HG03520 (cell line): ENCODE measurements at regions not wholly inside any gene's neighbourhood (a gene's known extent, or its start where the extent isn't known, plus 50 kb on each side); places are given as distances from the start of the nearest gene placed in this dataset.
"Not testable (repeated sequence)": the region's sequence is repeated elsewhere in the genome, so short reads cannot be mapped to it uniquely, and the experiment has no call there.

ENCODE experiments used
- ATAC-seq: cut with Tn5 transposase; IDR thresholded peaks from one replicate; pipeline ENCODE4 v1.9.1; 2021; ENCODE audit warnings: mild to moderate bottlenecking, moderate library complexity; ENCODE audit not compliant: unreplicated experiment

DNA sequence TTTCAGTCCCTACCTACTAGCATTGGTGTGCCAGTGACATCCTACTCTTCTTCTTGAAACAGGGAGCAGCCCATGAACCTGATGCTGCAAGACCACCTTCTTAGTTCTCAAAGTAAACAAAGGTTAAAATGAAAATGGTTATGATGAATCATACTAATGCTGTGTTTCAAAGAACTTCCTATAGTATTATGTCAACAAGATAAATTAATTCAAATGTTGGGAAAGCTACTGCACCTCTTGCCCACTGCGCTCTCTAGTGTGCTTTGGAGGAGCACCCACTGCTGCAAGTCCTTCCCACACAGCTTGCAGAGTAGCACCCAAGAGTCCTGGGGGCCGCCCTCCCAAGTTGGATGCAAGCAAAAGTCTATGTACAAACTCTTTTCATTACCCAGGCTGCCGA lies 81.1 kb downstream of the CD200R1L start:
- ATAC-seq, result no peak

DNA sequence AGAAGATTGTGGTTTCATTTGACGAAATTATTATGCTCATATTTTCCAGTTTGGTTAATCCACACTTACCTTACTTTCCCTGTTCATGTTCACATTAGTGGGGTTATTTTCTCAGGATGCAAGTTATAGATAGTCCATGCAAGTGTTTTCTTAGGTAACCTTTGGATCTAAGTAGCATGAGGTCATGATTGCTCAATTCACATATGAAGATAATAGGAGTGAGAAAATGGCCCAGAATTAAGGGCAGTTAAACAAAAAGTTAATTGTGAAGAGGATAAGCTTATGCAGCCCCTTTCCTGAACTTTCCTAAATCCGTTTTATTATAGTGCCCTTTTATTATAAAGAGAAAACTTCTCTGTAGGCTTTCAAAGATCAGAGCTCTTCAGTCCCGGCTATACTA lies 83.4 kb downstream of the CD200R1L start:
- ATAC-seq, result no peak

DNA sequence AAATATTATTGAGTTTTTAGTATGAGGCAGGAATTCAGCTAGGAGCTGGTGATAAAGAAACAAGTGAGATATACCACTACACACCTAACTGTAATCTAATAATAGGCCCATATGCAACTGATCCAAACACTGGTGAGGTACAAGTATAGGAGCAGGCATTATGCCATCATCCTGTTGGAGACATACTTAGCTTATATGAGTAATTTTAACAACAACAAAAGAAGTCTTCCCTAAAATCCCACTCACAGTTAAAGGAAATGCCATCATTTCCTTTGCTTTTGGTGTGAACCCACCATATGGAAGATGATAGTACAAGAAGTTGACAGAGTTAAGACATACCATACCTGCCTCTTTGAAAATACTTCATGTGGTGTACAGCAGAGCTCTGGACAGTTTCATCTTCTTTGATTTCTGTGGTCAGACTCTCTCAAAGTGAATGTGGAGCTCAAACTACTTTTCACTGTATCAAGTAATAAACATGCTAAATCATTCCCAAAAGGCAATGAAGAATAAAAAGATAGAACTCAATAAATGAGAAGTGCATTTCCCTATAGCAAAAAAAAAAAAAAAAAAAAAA lies 85.5 kb downstream of the CD200R1L start:
- no peak for ATAC-seq

DNA sequence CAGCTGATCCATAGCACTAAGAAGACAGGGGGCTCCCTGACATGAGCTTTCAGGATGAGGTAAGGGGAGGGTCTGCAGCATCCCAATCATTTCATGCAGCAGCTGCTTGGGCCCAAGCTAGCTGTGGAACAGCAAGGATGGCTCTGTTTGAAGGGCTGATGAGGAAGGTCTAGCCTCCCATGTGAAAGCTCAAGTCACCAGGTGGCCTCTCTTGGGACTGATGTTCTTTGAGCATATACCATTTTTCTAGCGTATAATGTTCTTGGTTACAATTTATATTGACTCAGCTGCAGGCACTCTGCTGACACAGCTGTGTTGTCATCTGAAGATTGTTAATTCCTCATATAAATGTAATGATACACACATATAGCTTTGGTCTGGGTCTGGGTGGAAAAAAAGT lies 87.0 kb downstream of the CD200R1L start:
- no peak for ATAC-seq

DNA sequence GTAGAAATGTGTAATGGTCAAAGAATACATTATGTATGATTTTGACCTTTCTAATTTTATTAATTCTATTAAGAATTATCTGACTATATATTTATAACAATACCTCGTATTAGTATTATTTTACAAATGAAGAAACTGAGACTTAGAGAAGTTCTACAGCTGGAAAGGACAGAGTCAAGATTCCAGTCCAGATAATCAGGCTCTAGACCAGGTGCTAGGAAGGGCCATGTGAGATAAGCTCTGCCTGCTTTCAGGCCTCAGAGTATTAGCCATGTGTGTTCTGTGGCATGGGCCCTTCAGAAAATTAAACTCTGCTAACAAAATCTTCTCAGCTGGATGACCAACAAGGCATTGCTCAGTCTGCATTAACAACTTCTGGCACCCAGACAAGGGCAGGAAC lies 87.5 kb downstream of the CD200R1L start:
- ATAC-seq, result no peak

DNA sequence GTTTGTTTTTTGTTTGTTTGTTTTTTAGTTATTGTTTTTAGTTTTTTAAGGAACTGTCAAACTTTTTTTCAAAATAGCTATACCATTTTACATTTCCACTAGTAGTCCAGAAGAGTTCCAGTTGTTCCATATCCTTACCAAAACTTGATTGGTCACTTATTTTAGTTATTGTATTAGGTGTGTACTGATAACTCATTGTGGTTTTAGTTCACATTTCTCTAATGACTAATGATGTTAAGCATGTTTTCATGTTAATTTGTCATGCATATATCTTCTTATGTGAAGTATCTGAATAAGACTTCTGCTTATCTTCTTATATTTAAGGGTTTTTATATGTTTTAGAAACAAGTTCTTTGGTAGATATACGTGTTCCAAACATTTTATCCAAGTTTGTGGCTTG lies 89.5 kb downstream of the CD200R1L start:
- ATAC-seq, result no peak

DNA sequence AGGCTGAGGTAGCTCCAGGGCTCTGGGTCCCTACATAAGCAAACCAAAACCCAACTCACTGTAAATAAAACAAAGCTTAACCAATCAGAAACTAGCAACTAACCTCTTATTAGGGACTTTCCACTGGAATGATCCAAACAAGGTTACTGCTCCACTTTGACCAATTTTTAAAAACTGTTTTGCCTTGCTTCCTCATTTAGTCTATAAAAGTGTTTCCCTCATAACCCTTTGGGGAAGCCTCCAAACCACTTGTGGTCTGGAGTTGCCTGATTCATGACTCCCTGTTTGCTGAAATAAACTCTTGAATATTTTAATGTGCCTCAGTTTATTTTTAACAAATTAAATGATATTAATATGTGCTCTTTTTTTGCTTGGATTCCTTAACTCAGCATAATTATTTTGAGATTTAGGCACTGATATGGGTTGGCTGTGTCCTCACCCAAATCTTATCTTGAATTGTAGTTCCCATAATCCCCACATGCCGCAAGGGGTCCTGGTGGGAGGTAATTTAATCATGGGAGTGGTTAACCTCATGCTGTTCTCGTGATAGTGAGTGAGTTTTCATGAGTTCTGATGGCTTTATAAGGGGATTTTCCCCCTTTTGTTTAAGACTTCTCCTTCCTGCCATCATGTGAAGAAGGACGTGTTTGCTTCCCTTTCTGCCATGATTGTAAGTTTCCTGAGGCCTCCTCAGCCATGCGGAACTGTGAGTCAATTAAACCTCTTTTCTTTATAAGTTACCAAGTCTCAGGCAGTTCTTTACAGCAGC lies 90.6 kb downstream of the CD200R1L start:
- ATAC-seq, result no peak

DNA sequence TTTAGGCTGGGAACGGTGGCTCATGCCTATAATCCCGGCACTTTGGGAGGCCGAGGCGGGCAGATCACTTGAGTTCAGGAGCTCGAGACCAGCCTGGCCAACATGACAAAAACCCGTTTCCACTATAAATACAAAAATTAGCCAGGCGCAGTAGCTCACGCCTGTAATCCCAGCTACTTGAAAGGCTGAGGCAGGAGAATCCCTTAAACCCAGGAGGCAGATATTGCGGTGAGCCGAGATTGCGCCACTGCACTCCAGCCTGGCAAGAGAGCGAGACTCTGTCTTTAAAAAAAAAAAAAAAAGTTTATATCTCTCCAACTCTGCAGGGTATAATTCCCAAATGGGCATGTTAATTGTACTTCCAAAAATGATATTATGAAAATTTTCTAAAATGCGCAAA lies 91.6 kb downstream of the CD200R1L start:
- ATAC-seq, result not testable (repeated sequence)

DNA sequence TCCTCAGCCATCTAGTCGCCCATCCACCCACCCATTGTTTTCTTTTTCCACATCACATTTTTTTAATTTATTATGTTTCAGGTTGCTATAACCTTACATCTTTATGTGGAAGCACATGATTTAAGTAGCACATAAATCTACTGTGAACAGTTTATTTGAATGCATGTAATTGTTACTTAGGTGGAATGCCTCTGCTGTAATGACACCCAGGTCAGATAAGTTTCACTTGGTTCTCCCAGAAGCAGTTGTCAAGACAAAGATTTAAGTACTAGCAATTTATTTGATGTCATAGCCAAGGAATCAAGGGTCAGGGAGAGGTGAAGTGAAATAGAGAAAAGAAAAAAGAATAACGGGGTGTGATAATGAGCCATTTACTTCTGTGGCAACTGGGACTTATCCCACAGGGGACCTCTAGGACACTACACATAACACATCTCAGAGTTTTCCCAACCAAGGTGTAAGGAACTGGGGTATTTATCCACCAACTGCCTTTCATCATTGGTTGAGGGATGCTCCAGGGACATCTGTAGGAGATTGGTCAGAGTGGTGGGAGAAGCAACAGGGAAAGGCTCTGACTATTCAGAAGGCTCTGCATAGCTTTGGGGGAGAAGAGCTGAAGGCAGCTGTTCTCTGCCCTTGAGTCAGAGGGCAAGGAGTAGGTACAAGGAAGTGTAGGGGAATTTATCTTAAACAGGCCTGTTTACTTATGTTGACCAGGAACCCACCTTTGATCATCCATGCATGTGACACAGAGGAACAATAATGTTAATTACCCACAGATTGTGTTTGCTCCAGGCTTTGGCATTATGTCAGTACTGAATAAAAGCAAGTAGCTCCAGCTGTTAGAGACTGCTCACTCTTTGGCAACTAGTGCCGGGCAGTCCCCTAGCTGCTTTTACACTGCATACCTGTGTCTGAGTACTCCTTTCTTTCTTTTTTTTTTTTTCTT lies 94.8 kb downstream of the CD200R1L start:
- ATAC-seq, result no peak

DNA sequence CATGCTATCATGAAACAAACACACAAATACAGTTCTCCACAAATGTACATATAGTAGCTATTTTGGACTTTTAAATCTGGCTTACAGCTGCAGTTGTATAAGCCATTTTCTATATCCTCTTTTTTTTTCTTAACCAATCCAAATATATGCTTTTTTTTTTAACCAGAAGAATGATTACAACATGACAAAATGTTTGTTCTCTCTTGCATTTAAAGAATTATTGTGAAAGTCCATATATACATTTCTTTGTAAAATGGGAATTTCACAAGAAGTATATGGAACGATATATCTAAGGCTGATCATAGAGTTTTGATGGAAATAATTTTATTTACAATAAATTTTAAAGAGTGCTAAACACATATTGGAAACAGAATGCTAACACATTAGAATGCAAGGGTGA lies 95.6 kb downstream of the CD200R1L start:
- ATAC-seq, result no peak

DNA sequence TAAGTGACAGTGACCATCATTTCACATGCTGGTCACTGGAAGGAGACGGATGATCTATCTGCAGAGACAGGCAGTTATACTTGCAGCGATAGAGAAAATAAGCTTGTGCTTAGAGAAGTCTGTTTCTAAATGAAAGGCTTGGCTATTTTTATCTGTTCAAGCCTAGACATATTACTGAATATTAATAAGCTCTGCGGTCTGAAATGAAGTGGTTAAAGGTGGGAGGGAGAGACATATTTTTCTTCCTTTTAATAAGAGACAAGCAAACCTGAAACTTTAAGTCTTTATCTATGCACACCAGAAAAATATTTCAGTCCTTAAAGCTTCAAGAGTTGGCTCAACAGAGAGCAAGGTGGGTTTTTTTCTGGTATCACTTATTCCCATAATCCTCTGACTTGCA lies 99.0 kb downstream of the CD200R1L start:
- ATAC-seq, result no peak

DNA sequence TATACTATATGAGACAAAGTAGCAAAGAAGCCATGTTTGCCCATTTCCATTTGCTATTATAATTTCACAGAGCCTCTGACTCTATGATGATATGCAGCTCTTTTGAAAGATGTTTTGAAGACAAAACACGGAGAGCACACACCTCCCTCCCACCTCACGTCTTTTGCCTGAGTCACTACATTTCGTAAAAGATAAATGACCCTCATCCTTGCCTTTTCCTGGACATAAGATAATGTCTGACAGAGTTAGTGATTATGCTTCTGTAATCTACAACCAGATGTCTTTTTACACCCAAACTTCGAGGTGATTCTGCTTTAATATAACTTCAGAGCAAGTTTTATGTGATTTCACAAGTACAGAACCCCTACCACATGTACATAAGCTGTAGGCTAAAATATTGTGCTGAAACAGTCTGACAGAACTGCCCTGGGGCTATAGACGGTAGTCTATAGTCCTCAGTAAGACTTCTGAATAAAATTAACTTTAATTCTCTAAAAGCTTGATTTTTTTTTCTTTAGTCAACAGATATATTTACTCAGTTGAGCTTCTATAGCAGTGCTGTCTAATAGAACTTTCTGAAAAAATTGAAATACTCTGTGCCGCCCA lies 99.9 kb downstream of the CD200R1L start:
- ATAC-seq, result no peak

DNA sequence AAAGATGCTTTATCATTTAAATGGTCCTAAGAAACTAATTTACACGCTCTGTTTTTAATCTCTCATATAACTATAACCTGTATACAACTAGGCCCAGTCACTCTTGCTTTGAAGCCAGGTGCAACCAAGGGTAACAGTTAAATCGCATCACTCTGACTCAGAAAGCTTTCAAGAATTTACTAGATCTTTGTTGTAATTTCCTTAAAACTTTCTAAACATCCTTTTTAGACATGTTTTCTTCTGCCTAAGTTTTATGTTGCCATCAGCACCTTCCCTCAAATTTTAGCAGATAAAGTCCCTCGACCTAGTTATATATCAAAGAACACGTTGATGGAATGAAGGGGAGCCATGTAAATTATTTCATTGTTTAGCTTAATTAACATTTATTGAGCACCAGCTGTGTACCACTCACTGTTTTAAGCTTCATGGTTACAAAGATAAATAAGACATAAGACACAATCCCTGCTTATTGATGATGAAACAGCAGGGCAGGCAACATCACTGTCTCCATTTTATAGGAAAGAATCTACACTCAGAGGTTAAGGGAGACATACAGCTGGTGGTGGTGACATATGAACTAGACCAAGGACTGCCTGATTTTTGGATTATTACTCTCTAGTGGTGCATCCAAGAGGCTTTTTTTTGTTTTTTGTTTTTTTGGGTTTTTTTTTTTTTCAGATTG lies 101.0 kb downstream of the CD200R1L start:
- no peak for ATAC-seq

DNA sequence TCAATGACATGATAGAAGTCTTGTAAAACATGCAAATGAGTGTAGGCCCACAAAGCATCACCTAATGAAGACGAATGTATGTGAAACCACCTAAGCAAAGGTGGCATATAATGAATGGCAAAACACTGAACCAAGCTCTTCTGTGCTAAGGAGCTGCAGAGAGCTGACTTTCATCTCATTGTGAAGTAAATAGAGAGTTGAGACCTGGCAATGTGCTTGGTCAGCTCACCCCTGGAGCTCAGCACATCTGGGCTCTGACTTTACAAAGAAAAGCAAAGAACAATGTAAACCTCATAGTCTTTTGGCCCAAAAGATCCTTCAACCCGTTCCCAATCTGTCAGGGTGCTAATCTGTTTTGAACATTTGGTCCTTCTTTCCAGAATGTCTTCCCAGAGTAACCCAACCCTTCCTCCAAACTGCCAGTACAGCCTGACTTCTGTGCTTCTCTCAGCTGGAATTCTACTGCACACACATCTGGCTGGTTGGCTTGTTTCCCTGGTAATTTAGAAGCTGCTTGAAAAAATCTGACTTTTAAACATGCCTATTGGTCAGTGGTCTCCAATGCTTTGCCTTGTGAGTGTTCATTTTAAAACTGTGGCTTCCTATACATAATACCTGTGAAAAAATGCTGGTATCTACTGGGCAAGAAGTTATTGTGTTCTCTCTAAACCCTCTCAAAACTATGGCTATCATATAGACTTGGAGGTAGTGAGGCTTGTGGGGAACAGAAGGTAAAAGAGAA lies 101.7 kb downstream of the CD200R1L start:
- ATAC-seq, result no peak

DNA sequence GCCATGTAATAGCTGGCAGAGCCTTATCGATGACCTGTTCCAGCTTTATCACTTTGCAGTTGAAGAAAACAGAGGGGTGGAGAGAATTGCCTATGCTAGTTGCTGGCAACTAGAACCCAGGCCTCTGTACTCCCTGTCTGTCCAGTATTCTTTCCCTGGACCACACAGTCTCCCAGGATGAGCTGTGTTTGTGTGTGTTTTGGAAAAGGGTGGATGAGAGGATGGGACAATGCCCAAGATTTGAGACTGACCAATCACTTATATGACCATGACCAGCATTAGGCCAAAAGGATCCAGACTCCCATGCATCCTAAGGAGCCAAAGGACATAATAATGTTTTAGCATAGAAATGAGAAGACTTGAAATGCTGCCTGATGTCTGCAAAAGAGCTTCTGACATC lies 102.6 kb downstream of the CD200R1L start:
- ATAC-seq, result no peak

DNA sequence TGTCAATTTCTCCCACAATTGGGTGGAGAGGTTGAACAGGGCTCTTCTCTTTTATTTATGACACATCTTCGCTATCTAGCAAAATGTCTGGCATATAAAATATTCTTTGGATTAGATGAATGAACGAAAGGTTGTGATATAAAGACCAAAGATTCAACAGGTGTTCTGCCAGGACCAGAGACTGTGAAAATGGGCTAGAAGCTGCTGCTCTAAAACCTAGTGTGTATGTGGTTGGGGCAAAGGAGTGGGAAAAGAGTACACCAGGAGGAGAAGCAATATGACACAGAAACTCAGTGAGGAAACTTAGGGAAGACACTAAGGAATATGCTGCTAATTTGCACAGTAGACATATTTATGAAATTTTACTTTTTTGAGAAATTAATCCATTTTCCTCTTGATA lies 102.0 kb upstream of the CCDC80 start:
- ATAC-seq, result no peak

DNA sequence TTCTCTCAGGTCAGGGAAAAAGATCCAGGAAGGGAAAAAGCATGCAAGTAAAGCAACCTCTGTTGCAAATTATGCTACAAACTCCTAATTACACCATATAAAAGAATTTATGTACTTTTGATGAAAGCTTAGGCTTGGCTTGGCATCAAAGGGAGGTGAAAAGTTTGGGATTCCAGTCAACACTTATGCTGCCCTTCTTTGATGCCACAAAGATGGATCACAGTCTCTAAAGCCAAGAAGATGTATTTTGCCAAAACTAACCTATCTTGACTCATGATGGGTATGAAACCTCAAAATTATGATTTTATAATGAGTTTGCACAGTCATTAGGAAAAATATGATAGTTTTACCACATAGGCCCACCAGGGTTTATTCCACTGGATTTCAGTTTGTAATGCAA lies 101.0 kb upstream of the CCDC80 start:
- no peak for ATAC-seq

DNA sequence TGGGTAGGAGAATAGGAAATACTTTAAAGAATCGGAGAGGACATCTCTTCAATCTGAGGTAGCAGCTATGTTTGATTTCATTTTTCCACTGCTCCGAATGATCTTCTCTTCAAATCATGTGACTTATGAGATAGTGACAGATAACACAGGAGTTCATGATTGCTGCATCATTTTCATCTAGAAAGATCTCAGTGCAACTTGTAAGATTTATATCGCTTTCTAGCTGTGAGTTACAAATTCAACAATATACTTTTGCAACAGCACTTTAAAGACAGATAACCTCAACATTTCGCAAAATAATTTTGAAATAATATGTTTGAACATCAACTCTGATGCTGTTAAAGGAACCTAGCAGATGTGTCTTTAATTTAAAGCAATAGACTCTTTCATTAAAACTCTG lies 99.9 kb upstream of the CCDC80 start:
- ATAC-seq, result no peak

DNA sequence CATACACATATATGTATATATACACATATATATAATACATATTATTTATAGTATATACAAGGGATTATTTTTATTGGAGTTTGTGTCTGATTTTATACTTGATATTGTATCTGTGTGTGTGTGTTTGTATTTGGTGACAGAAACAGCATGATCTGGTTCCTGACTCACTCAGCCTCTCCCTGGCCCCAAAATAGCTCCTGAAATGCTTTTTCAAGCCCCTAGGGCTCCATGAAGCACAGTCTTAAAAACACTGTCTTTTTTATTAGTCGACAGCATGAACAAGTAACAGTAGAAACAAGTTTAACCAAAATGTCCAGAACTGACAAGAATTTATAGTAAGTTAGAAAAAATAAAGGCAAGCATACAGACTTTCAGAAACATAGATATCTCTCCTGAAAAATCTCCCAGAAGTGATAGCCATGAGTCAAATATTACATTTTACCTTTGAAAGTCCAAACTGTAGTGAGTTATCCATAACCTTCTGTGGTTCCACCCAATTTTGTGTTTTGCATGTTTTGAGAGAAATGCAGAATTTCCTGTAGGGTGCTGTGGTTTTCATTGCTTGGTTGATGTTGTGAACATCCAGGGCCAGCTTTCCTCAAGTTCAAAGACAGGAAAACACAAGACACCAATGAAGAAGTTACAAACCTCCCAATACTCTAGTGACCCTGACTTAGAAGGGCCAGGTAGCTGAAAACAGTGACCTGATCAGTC lies 98.5 kb upstream of the CCDC80 start:
- ATAC-seq, result no peak
